GM21423 (cell line): ENCODE measurements at regions not wholly inside any gene's neighbourhood (a gene's known extent, or its start where the extent isn't known, plus 50 kb on each side); places are given as distances from the start of the nearest gene placed in this dataset.
"Not testable (repeated sequence)": the region's sequence is repeated elsewhere in the genome, so short reads cannot be mapped to it uniquely, and the experiment has no call there.

Experiments
- ATAC-seq: cut with Tn5 transposase; IDR thresholded peaks from one replicate; pipeline ENCODE4 v1.9.1; 2021; ENCODE audit warnings: mild to moderate bottlenecking, moderate library complexity; ENCODE audit not compliant: unreplicated experiment

- ATAC-seq: no peak
Observed at GRCh38 chr1:219560856-219561255, 52.0 kb downstream of the ZC3H11B start.

GRCh38 chr1:219559899-219560298, 53.0 kb downstream of the ZC3H11B start:
- ATAC-seq: no peak

- ATAC-seq: no peak
Observed at GRCh38 chr1:219555806-219556205, 57.1 kb downstream of the ZC3H11B start.

GRCh38 chr1:219555031-219555692, 57.7 kb downstream of the ZC3H11B start:
- ATAC-seq: no peak

GRCh38 chr1:219553934-219554502, 58.9 kb downstream of the ZC3H11B start:
- no peak for ATAC-seq

GRCh38 chr1:219550201-219550600, 62.7 kb downstream of the ZC3H11B start:
- ATAC-seq: no peak

- ATAC-seq: no peak
Observed at GRCh38 chr1:219549215-219549614, 63.7 kb downstream of the ZC3H11B start.

GRCh38 chr1:219548386-219548785, 64.5 kb downstream of the ZC3H11B start:
- ATAC-seq: no peak

GRCh38 chr1:219545756-219546155, 67.1 kb downstream of the ZC3H11B start:
- not testable (repeated sequence) for ATAC-seq

- ATAC-seq: no peak
Observed at GRCh38 chr1:219544163-219544846, 68.6 kb downstream of the ZC3H11B start.

GRCh38 chr1:219542828-219543518, 69.9 kb downstream of the ZC3H11B start:
- ATAC-seq: no peak

- ATAC-seq: no peak
Observed at GRCh38 chr1:219541946-219542345, 71.0 kb downstream of the ZC3H11B start.

GRCh38 chr1:219539645-219540254, 73.2 kb downstream of the ZC3H11B start:
- ATAC-seq: no peak

GRCh38 chr1:219538886-219539285, 74.0 kb downstream of the ZC3H11B start:
- no peak for ATAC-seq

GRCh38 chr1:219537223-219537631, 75.7 kb downstream of the ZC3H11B start:
- no peak for ATAC-seq

- ATAC-seq: no peak
Observed at GRCh38 chr1:219536038-219536437, 76.9 kb downstream of the ZC3H11B start.

- ATAC-seq: no peak
Observed at GRCh38 chr1:219534991-219535390, 77.9 kb downstream of the ZC3H11B start.

- ATAC-seq: no peak
Observed at GRCh38 chr1:219533280-219533679, 79.6 kb downstream of the ZC3H11B start.

- ATAC-seq: no peak
Observed at GRCh38 chr1:219529116-219529515, 83.8 kb downstream of the ZC3H11B start.

- no peak for ATAC-seq
Observed at GRCh38 chr1:219528633-219529032, 84.3 kb downstream of the ZC3H11B start.

GRCh38 chr1:219527994-219528393, 84.9 kb downstream of the ZC3H11B start:
- no peak for ATAC-seq
